Skeletal muscle tissue (tissue), 3 donors: ENCODE measurements at regions not wholly inside any gene's neighbourhood (a gene's known extent, or its start where the extent isn't known, plus 50 kb on each side); places are given as distances from the start of the nearest gene placed in this dataset.
"Not testable (repeated sequence)": the region's sequence is repeated elsewhere in the genome, so short reads cannot be mapped to it uniquely, and the experiment has no call there.

Source experiments
- H3K27ac ChIP-seq: one replicate; pipeline ENCODE4 v1.7.0; 2013; ENCODE audit warnings: mild to moderate bottlenecking, low read depth, low read length, inconsistent platforms
- H3K27me3 ChIP-seq, 3 donors: one replicate each; pipeline ENCODE4 v1.7.0; 2013; ENCODE audit warnings: low read length in 3 of 3; ENCODE audit not compliant: control insufficient read depth in 3 of 3, insufficient read depth in 3 of 3
- H3K36me3 ChIP-seq, 3 donors: one replicate each; pipeline ENCODE4 v1.7.0; 2013; ENCODE audit warnings: low read length in 3 of 3; ENCODE audit not compliant: control insufficient read depth in 3 of 3, insufficient read depth in 3 of 3
- H3K4me1 ChIP-seq, 3 donors: one replicate each; pipeline ENCODE4 v1.7.0; 2013; ENCODE audit warnings: low read length in 3 of 3, mild to moderate bottlenecking in 3 of 3; ENCODE audit not compliant: control insufficient read depth in 3 of 3, insufficient read depth in 3 of 3
- H3K4me3 ChIP-seq, 3 donors: one replicate each; pipeline ENCODE4 v1.7.0; 2013; ENCODE audit warnings: low read length in 3 of 3
- H3K9ac ChIP-seq, 3 donors: one replicate each; pipeline ENCODE4 v1.7.0; 2013; ENCODE audit warnings: low read length in 3 of 3, mild to moderate bottlenecking in 3 of 3, moderate library complexity in 2 of 3, low read depth in 1 of 3
- H3K9me3 ChIP-seq, 3 donors: one replicate each; pipeline ENCODE4 v1.7.0; 2013; ENCODE audit warnings: low read length in 3 of 3; ENCODE audit not compliant: control insufficient read depth in 3 of 3
- donor health status: Osteomylitis.

DNA sequence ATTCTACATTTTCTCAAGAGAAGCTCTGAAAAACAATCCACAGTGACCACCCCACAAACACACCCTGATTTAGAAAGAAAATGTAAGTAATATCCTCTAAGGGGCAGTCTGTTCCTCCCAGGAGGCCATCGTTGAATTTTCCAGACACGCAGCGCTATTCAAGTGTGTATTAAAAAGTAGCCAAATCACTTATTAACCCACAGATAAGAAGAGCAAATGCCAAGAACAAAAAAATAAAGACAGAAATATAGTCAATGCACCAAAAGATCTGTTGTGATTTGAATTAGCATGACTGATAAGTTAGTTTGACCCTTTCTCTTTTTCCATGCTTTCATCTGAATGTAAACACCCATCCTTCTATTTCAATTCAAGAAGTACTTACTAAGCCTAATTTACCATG lies 622.8 kb upstream of the ZNF385D start:
- Histone ChIP-seq H3K9me3 (no peaks in the 10 kb centered on the region), H3K9ac (no peak overlapping the region), H3K36me3 (no peaks in the 10 kb centered on the region), H3K4me1 (peaks cover 0 to 10% (median 6%) of the 10 kb centered on the region in 3 donors), H3K4me3 (no peak overlapping the region), H3K27ac (no peak overlapping the region), H3K27me3 (peaks cover 20 to 27% (median 26%) of the 10 kb centered on the region in 3 donors)

DNA sequence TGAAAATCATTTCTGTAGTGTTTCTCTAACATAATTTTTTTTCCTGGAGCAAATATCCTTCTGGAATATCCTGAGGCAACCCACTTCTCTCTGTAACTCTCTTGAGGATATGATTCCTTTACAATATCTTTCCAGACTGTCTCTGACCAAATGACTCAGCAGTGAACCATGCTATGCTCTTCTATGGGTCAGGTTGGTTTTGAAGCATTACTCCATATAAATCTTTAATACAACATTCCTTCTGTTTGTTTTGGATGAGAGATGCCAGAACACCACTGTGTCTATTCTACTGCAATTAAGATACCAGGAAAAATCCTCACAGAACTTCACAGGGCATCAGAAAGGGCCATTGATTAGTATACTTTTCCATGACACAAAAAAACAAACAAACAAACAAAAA lies 626.4 kb upstream of the ZNF385D start:
- Histone ChIP-seq H3K4me3 (no peak overlapping the region), H3K9me3 (no peaks in the 10 kb centered on the region)

DNA sequence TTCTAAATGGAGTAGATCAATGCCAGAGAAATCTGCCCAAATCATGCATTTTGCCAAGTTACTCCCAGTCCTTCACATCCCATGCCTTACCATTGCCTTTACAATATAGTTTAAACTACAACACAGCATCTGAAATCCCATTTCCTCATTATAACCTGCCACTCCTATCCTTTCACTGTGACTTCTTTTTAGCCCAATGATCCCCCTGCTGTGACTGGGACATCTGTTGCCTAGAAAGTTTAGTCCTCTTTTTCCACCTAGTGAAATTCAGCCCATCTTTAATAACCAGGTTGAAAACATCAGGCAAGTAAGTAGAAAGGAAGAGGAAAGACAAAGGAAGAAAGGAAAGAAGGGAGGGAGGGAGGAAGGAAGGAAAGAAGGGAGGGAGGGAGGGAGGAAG lies 627.9 kb upstream of the ZNF385D start:
- H3K27me3 ChIP-seq: peaks cover 0 to 5% (median 4%) of the 10 kb centered on the region in 3 donors
- H3K9me3 ChIP-seq: no peaks in the 10 kb centered on the region
- H3K27ac ChIP-seq: no peak overlapping the region
- no peak overlapping the region for H3K4me3 ChIP-seq
- H3K9ac ChIP-seq: no peak overlapping the region
- no peaks in the 10 kb centered on the region for H3K4me1 ChIP-seq
- H3K36me3 ChIP-seq: no peaks in the 10 kb centered on the region

More for the DNA sequence above, 626.4 kb upstream of the ZNF385D start:
- Histone ChIP-seq H3K36me3 (no peaks in the 10 kb centered on the region), H3K27me3 (peaks cover 8 to 14% (median 11%) of the 10 kb centered on the region in 3 donors), H3K27ac (no peak overlapping the region), H3K4me1 (peaks cover 0 to 4% (median 2%) of the 10 kb centered on the region in 3 donors), H3K9ac (no peak overlapping the region)

DNA sequence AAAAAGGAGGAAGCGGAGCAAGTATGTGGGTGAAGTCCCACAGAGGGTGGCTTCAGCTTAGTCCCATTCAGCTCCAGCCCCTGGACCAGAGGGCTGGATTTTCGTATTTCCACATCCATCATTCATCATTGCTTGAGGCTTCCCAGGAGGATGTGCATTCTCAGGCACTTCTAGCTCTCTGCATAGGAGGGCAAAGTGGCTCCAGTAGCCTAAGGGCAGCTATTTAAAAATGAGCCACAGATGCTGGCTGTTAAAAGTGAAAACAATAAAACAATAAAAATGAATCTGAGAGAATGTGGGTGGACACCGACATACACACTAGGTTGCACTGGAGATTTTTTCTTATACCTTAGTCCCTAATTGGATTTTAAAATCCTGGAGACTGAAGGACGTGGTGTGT lies 629.2 kb upstream of the ZNF385D start:
- H3K4me1 ChIP-seq: no peaks in the 10 kb centered on the region
- H3K9me3 ChIP-seq: no peaks in the 10 kb centered on the region
- no peaks in the 10 kb centered on the region for H3K36me3 ChIP-seq
- H3K9ac ChIP-seq: no peak overlapping the region
- H3K27ac ChIP-seq: no peak overlapping the region
- H3K27me3 ChIP-seq: no peaks in the 10 kb centered on the region
- H3K4me3 ChIP-seq: no peak overlapping the region

DNA sequence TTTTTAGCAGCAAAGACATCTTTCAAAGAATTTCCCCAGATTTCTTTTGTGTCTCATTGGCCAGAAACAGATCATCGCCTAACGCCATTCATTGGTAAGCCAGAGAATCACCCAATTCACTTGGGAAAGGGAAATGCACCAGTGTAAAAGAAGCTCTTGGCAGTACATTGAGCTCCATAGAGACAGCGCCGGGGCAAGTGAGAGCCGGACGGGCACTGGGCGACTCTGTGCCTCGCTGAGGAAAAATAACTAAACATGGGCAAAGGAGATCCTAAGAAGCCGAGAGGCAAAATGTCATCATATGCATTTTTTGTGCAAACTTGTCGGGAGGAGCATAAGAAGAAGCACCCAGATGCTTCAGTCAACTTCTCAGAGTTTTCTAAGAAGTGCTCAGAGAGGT lies 630.6 kb upstream of the ZNF385D start:
- H3K4me3 ChIP-seq, H3K36me3 ChIP-seq, H3K27ac ChIP-seq, H3K4me1 ChIP-seq, H3K27me3 ChIP-seq, H3K9me3 ChIP-seq, H3K9ac ChIP-seq: not testable (repeated sequence)

DNA sequence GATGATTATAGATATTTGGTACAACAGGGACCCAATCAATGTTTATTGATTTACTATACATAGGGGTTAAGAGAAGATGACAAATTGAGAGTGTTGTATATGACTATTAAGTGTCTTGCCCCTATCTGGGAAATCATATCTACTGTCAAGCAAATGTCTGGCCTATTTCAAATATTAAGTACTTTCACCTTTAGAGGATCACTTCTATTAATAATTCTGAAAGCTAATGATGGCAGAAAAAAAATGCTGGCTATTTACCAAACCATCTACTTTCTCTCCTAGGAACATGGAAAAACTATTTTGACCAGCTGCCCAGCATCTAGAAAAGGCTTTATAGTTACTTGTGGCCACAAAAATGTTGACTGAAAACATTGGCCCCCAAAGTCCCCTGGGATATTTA lies 632.3 kb upstream of the ZNF385D start:
- no peaks in the 10 kb centered on the region for H3K9me3 ChIP-seq
- H3K9ac ChIP-seq: no peak overlapping the region
- H3K27ac ChIP-seq: no peak overlapping the region
- no peaks in the 10 kb centered on the region for H3K27me3 ChIP-seq
- H3K36me3 ChIP-seq: no peaks in the 10 kb centered on the region
- no peaks in the 10 kb centered on the region for H3K4me1 ChIP-seq
- no peak overlapping the region for H3K4me3 ChIP-seq

DNA sequence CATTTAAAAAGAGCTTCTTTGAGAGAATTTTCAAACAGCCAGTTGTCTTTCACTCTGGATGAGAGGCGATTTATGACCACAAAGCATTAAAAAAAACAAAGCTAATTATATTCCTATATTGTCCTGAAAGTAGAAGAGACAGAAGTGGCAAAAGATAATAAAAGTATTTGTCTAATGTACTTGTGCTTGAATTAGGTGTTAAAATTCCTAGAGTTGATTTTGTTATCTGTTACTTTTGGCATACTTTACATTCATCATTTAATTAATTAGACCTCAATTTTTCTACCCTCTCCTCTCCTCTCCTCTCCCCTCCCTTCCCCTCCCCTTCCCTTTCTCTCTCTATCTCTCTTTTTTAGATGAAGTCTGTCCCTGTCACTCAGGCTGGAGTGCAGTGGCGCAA lies 635.1 kb upstream of the ZNF385D start:
- Histone ChIP-seq H3K27me3 (no peaks in the 10 kb centered on the region), H3K4me3 (no peak overlapping the region), H3K9me3 (no peaks in the 10 kb centered on the region), H3K36me3 (no peaks in the 10 kb centered on the region), H3K9ac (no peak overlapping the region), H3K4me1 (no peaks in the 10 kb centered on the region), H3K27ac (no peak overlapping the region)

DNA sequence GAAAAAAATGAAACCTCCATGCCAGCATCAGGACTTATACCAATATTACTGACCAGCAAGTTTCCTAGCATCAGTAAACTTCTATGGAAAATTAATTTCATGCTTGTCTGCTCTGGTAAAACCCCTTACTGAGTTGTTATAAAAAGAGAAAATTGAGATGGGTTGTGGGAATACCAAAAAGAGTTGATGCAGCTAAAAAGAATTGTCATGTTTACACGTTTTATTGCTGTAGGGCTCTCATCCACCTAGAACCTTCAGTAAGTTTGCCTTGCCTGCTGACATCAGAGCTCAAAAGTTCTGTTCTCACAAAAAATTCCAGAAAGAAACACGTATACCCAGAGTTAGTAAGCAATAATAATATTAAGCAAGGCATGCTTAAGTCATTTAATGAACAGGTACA lies 641.3 kb upstream of the ZNF385D start:
- Histone ChIP-seq H3K27me3 (no peaks in the 10 kb centered on the region), H3K9me3 (peaks cover 0 to 2% (median 0%) of the 10 kb centered on the region in 3 donors), H3K4me1 (no peaks in the 10 kb centered on the region), H3K9ac (no peak overlapping the region), H3K36me3 (no peaks in the 10 kb centered on the region), H3K4me3 (no peak overlapping the region), H3K27ac (no peak overlapping the region)

DNA sequence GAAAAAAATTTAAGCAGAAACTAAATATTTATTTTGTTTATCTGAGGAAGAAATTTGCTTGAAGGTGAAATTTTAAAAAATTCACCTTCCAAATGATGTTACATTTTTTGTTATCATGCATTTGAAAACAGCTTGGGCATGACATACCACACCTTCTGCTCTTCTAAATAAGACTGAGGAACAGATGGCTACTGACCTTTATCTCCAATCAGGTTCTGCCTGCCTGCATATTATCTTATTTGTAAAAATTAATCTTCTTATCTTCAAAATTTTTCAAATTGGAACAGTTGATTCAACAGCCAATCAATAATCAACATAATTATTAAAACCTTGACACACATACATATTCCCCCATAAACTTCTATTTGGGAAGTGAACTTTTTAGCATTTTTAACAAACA lies 641.8 kb upstream of the ZNF385D start:
- H3K36me3 ChIP-seq: no peaks in the 10 kb centered on the region
- no peak overlapping the region for H3K9ac ChIP-seq
- H3K4me3 ChIP-seq: no peak overlapping the region
- peaks cover 0 to 3% (median 0%) of the 10 kb centered on the region in 3 donors for H3K9me3 ChIP-seq
- no peaks in the 10 kb centered on the region for H3K4me1 ChIP-seq
- H3K27ac ChIP-seq: no peak overlapping the region
- H3K27me3 ChIP-seq: no peaks in the 10 kb centered on the region

DNA sequence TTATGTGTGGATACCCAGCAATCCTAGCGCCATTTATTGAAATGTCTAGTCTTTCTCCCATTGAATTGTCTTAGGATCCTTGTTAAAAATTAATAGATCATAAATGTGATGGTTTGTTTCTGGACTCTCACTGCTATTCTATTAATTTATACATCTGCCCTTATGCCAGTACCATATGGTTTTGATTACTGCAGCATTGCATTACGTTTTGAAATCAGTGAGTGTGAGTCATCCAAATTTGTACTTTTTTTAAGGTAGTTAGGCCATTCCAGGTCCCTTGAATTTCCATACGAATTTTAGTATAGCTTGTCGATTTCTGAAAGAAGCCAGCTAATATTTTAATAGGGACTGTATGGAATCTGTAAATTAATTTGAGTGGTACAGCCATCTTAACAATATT lies 648.6 kb upstream of the ZNF385D start:
- Histone ChIP-seq H3K27ac (no peak overlapping the region), H3K9me3 (peaks cover 0 to 3% (median 0%) of the 10 kb centered on the region in 3 donors), H3K9ac (no peak overlapping the region), H3K36me3 (no peaks in the 10 kb centered on the region), H3K4me3 (no peak overlapping the region), H3K4me1 (no peaks in the 10 kb centered on the region), H3K27me3 (no peaks in the 10 kb centered on the region)

DNA sequence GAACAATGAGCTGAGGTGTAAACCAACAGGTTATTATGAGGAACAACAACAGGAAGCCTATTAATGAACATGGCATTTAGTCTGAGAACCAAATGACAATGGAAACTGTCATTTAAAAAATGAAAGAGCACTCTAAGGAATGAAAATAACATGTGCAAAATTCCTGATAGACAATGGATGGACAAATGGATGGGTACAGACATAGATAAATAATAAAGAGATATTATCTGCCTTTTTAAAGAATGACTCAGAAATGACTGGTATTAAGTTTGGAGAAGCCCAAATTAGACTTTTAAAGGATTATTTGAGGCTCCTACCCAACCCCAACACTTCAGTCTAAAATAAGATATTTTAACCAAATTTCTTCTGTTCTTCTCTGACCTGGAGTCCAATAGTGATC lies 650.5 kb upstream of the ZNF385D start:
- H3K4me3 ChIP-seq: no peak overlapping the region
- H3K4me1 ChIP-seq: no peaks in the 10 kb centered on the region
- H3K9ac ChIP-seq: no peak overlapping the region
- H3K9me3 ChIP-seq: peaks cover 0 to 3% (median 0%) of the 10 kb centered on the region in 3 donors
- H3K27ac ChIP-seq: no peak overlapping the region
- no peaks in the 10 kb centered on the region for H3K27me3 ChIP-seq
- no peaks in the 10 kb centered on the region for H3K36me3 ChIP-seq
